Calu3 (cell line): ENCODE measurements at regions not wholly inside any gene's neighbourhood (a gene's known extent, or its start where the extent isn't known, plus 50 kb on each side); places are given as distances from the start of the nearest gene placed in this dataset.

Experiments used
- BruUV-seq: library from RNA; stranded (reverse); fragments of 400-500 nt; replicated peaks from 2 replicates; lab custom pipeline; 2021; lab: Mats Ljungman, UMichigan
- CTCF ChIA-PET: fragments of 300-600 bp; sonication (Branson Sonifier 250); formaldehyde crosslinking; loops from one replicate; lab custom pipeline; 2022; ENCODE audit warnings: antibody characterized with exemption; lab: Charles Lee
- DNase-seq: peaks from one replicate; pipeline ENCODE4 v3.0.0; 2022
- H3K27ac Mint-ChIP-seq: one replicate; pipeline ENCODE4 v1.8.0; 2022; ENCODE audit warnings: mixed read lengths; ENCODE audit not compliant: unreplicated experiment
- H3K27me3 Mint-ChIP-seq: one replicate; pipeline ENCODE4 v1.8.0; 2022; ENCODE audit warnings: mixed read lengths; ENCODE audit not compliant: unreplicated experiment
- H3K36me3 Mint-ChIP-seq: one replicate; pipeline ENCODE4 v1.8.0; 2022; ENCODE audit warnings: mild to moderate bottlenecking, moderate library complexity, mixed read lengths; ENCODE audit not compliant: insufficient read depth, unreplicated experiment
- H3K4me1 Mint-ChIP-seq: one replicate; pipeline ENCODE4 v1.8.0; 2022; ENCODE audit warnings: mild to moderate bottlenecking, low read depth, mixed read lengths; ENCODE audit not compliant: unreplicated experiment
- H3K4me3 Mint-ChIP-seq: one replicate; pipeline ENCODE4 v1.8.0; 2022; ENCODE audit warnings: mild to moderate bottlenecking, low read depth, moderate library complexity, mixed read lengths; ENCODE audit not compliant: unreplicated experiment
- H3K9me3 Mint-ChIP-seq: one replicate; pipeline ENCODE4 v1.8.0; 2022; ENCODE audit warnings: low read depth, mixed read lengths; ENCODE audit not compliant: unreplicated experiment
- intact Hi-C: fragments of 100-400 bp; cut with micrococcal nuclease; formaldehyde crosslinking; loops from one replicate; pipeline ENCODE4 v1.10.0; 2022; ENCODE audit not compliant: unreplicated experiment
- TF ChIP-seq, protein P1 (sequence below): fragments of 200-600 bp; IDR thresholded peaks from one replicate; pipeline ENCODE4 v1.8.0; 2022; ENCODE audit warnings: antibody characterized with exemption; ENCODE audit not compliant: unreplicated experiment

DNA sequence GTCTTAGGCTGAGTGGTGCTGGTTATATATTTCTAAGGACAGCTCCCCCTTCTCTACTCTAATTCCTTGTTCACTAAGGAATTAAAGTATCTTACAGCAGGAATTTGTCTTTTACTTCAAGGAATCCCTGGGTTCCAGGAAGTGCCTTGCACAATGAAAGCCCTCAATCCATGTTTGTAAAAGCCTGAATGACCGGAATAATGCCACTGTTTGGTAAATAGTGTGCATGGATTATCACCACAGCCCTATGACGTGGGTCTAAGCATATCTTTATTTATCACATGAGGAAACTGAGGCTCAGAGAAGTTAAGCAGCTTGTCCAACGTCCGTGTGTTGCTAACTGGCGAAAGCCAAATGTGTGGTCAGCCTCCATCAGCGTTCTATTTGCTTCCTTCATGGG is 135.7 kb upstream of the NAV2 start:
- H3K4me1 Mint-ChIP-seq: no peaks in the 10 kb centered on the region
- CTCF ChIA-PET: interaction anchor here (0.6 kb wide), 1 partner anchor 15 kb away, joined by 9 read pairs; no protein-coding TSS in a partner anchor
- TF ChIP-seq, protein P1, sequence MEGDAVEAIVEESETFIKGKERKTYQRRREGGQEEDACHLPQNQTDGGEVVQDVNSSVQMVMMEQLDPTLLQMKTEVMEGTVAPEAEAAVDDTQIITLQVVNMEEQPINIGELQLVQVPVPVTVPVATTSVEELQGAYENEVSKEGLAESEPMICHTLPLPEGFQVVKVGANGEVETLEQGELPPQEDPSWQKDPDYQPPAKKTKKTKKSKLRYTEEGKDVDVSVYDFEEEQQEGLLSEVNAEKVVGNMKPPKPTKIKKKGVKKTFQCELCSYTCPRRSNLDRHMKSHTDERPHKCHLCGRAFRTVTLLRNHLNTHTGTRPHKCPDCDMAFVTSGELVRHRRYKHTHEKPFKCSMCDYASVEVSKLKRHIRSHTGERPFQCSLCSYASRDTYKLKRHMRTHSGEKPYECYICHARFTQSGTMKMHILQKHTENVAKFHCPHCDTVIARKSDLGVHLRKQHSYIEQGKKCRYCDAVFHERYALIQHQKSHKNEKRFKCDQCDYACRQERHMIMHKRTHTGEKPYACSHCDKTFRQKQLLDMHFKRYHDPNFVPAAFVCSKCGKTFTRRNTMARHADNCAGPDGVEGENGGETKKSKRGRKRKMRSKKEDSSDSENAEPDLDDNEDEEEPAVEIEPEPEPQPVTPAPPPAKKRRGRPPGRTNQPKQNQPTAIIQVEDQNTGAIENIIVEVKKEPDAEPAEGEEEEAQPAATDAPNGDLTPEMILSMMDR: no peak
- peaks cover 13% of the 10 kb centered on the region for H3K27me3 Mint-ChIP-seq
- BruUV-seq: no TSS peak
- H3K27ac Mint-ChIP-seq: no peak overlapping the region
- H3K4me3 Mint-ChIP-seq: no peak overlapping the region
- H3K36me3 Mint-ChIP-seq: no peaks in the 10 kb centered on the region
- DNase-seq: no peak
- intact Hi-C loops: no loop called here
- no peaks in the 10 kb centered on the region for H3K9me3 Mint-ChIP-seq

DNA sequence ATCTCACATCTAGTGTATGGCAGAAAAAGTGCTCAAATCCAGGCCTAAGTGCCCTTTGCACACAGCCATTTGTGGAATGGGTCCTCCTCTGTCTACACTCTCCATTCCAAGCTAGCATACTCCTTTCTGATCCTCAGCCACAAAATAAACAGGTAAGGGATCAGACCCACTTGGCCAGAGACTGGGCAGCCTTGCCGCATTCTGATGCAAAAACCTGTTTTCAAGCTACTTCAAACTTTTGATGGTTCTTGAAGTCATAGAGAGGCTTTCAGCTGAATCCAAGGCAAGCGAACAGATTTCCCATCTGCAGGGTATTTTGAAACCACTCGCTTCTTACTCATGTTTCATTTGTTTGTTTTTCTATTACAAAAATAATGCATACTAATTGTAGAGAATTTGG is 136.6 kb upstream of the NAV2 start:
- intact Hi-C loops: no loop called here
- no TSS peak for BruUV-seq
- Mint-ChIP-seq H3K27ac (no peak overlapping the region), H3K4me1 (no peaks in the 10 kb centered on the region), H3K9me3 (no peaks in the 10 kb centered on the region), H3K36me3 (no peaks in the 10 kb centered on the region), H3K27me3 (peaks cover 13% of the 10 kb centered on the region), H3K4me3 (no peak overlapping the region)
- CTCF ChIA-PET: no interaction called here
- TF ChIP-seq, protein P1: no peak
- no peak for DNase-seq

DNA sequence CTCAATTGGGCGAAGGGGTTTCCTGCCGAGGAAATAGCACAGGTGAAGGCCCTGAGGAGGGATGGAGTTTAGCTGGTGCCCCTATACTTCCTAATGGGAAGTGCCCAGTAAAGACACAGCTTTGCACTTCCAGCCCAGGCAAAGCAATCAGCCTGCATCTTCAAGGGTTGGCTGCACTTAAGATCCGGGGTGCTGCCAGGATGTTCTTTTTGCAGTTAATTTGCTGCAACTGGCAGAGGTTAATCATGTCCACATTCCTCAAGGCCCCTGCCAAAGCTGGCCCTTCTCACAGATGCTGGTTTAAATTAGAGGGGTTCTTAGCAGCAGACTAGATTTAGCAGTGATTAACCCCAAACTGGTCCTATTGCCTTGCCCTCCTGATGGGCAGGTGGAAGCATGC is 137.7 kb upstream of the NAV2 start:
- H3K4me3 Mint-ChIP-seq: no peak overlapping the region
- CTCF ChIA-PET: no interaction called here
- DNase-seq: no peak
- no peaks in the 10 kb centered on the region for H3K36me3 Mint-ChIP-seq
- no peaks in the 10 kb centered on the region for H3K4me1 Mint-ChIP-seq
- intact Hi-C loops: no loop called here
- no TSS peak for BruUV-seq
- peaks cover 13% of the 10 kb centered on the region for H3K27me3 Mint-ChIP-seq
- no peaks in the 10 kb centered on the region for H3K9me3 Mint-ChIP-seq
- no peak overlapping the region for H3K27ac Mint-ChIP-seq
- TF ChIP-seq, protein P1: no peak

DNA sequence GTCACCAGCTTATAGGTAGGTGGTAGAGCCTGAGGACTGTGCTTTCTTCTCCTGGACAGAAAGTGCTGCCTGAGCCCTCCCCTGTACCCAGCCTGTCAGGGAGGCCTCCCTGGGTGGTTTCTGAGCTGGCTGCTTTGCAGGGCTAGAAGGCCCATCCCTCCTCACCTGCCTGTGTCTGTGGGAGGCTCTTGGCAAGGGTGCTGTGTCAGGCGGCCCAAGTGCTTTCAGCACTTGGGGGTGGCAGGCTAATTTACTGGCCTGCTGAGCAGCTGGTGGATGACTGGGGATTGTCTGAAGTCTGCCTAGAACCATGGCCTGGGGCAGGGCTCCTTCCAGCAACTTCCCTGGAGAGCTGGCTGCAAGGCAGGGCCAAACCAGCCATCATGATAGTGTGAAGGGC is 139.0 kb upstream of the NAV2 start:
- peaks cover 25% of the 10 kb centered on the region for H3K27me3 Mint-ChIP-seq
- TF ChIP-seq, protein P1: no peak
- intact Hi-C loops: no loop called here
- no peaks in the 10 kb centered on the region for H3K4me1 Mint-ChIP-seq
- DNase-seq: no peak
- H3K9me3 Mint-ChIP-seq: no peaks in the 10 kb centered on the region
- BruUV-seq: no TSS peak
- no peak overlapping the region for H3K27ac Mint-ChIP-seq
- no peak overlapping the region for H3K4me3 Mint-ChIP-seq
- H3K36me3 Mint-ChIP-seq: no peaks in the 10 kb centered on the region
- CTCF ChIA-PET: interaction anchor here (0.6 kb wide), 1 partner anchor 19 kb away, joined by 3 read pairs; no protein-coding TSS in a partner anchor
